Testis (tissue), 2 donors: ENCODE measurements at regions not wholly inside any gene's neighbourhood (a gene's known extent, or its start where the extent isn't known, plus 50 kb on each side); places are given as distances from the start of the nearest gene placed in this dataset.

Experiments
- DNase-seq: peaks from one replicate; pipeline ENCODE4 v3.0.0-alpha.2; 2019
- H3K27ac ChIP-seq, 2 donors: fragments of 200-600 bp; sonication (generic); one replicate each; pipeline ENCODE4 v1.5.1; 2019
- H3K27me3 ChIP-seq: fragments of 200-600 bp; sonication (generic); one replicate; pipeline ENCODE4 v1.5.1; 2019
- H3K36me3 ChIP-seq: fragments of 200-600 bp; sonication (generic); one replicate; pipeline ENCODE4 v1.5.1; 2017; ENCODE audit warnings: low read depth; ENCODE audit errors: missing control alignments
- H3K4me1 ChIP-seq: fragments of 200-600 bp; sonication (generic); one replicate; pipeline ENCODE4 v1.5.1; 2019
- H3K4me3 ChIP-seq, 2 donors: fragments of 200-600 bp; sonication (generic); one replicate each; pipeline ENCODE4 v1.5.1; 2017 to 2019
- H3K9me3 ChIP-seq: fragments of 200-600 bp; sonication (generic); one replicate; pipeline ENCODE4 v1.5.1; 2017
- CTCF ChIP-seq, 3 experiments: fragments of 450-650 bp in 2 of 3; fragments of 200-600 bp in 1 of 3; sonication (generic) in 1 of 3; IDR thresholded peaks; one replicate each; pipeline ENCODE4 v1.5.1; 2016 to 2019; ENCODE audit warnings: antibody characterized with exemption in 3 of 3, mild to moderate bottlenecking in 2 of 3, moderate library complexity in 1 of 3
- POLR2A ChIP-seq: fragments of 450-650 bp; IDR thresholded peaks from one replicate; pipeline ENCODE4 v1.6.1; 2017; ENCODE audit warnings: antibody characterized with exemption, mild to moderate bottlenecking, moderate library complexity
- WGBS, 2 donors: methylation state at CpG; one replicate each; pipeline ENCODE4 v1.1.5; 2018; 5-methylcytosine and 5-hydroxymethylcytosine counted together
- intact Hi-C: fragments of 100-400 bp; cut with DNase I; formaldehyde crosslinking; loops from one replicate; pipeline ENCODE4 v1.15.1; 2023; ENCODE audit warnings: low total_unique reads

GRCh38 chr9:99300103-99300439 lies 78.0 kb downstream of the SEC61B start:
- H3K27ac ChIP-seq, result no peak overlapping the region
- H3K9me3 ChIP-seq, result no peaks in the 10 kb centered on the region
- H3K4me3 ChIP-seq, result no peak overlapping the region
- intact Hi-C loops, result no loop called here
- no peaks in the 10 kb centered on the region for H3K4me1 ChIP-seq
- no peak for DNase-seq
- TF ChIP-seq CTCF (IDR thresholded peaks at IDR 0.05) (no peak), POLR2A (no peak)
- no peaks in the 10 kb centered on the region for H3K27me3 ChIP-seq
- 0% methylated on average over 1 of the region's 1 CpG for WGBS, 2 donors
- H3K36me3 ChIP-seq, result no peaks in the 10 kb centered on the region

- Histone ChIP-seq H3K4me3 (no peak overlapping the region), H3K27ac (no peak overlapping the region), H3K4me1 (no peaks in the 10 kb centered on the region), H3K27me3 (no peaks in the 10 kb centered on the region), H3K9me3 (no peaks in the 10 kb centered on the region), H3K36me3 (no peaks in the 10 kb centered on the region)
- TF ChIP-seq CTCF (IDR thresholded peaks at IDR 0.05), result no peak
- TF ChIP-seq POLR2A, result no peak
- intact Hi-C loops, result no loop called here
- WGBS, 2 donors, result 90 to 92% methylated on average over 3 of the region's 3 CpGs
- DNase-seq, result no peak
Measured at GRCh38 chr9:99300603-99301002, 78.5 kb downstream of the SEC61B start.

- Histone ChIP-seq H3K4me1 (no peaks in the 10 kb centered on the region), H3K36me3 (no peaks in the 10 kb centered on the region), H3K27me3 (no peaks in the 10 kb centered on the region), H3K9me3 (no peaks in the 10 kb centered on the region), H3K4me3 (no peak overlapping the region), H3K27ac (no peak overlapping the region)
- intact Hi-C loops, result no loop called here
- TF ChIP-seq CTCF (IDR thresholded peaks at IDR 0.05) (no peak), POLR2A (no peak)
- 66 to 78% methylated on average over 6 of the region's 6 CpGs for WGBS, 2 donors
- DNase-seq, result no peak
Measured at GRCh38 chr9:99303177-99303576, 81.1 kb downstream of the SEC61B start.

- no peak overlapping the region for H3K4me3 ChIP-seq
- H3K27ac ChIP-seq, result no peak overlapping the region
- no peaks in the 10 kb centered on the region for H3K27me3 ChIP-seq
- intact Hi-C loops, result no loop called here
- no peaks in the 10 kb centered on the region for H3K36me3 ChIP-seq
- TF ChIP-seq CTCF (IDR thresholded peaks at IDR 0.05), result no peak
- TF ChIP-seq POLR2A, result no peak
- H3K9me3 ChIP-seq, result no peaks in the 10 kb centered on the region
- WGBS, 2 donors, result 90 to 98% methylated on average over 6 to 8 of the region's 8 CpGs
- H3K4me1 ChIP-seq, result no peaks in the 10 kb centered on the region
- no peak for DNase-seq
Measured at GRCh38 chr9:99305124-99305523, 83.0 kb downstream of the SEC61B start.

GRCh38 chr9:99305820-99306811 lies 84.0 kb downstream of the SEC61B start:
- no peak for DNase-seq
- Histone ChIP-seq H3K4me1 (no peaks in the 10 kb centered on the region), H3K36me3 (no peaks in the 10 kb centered on the region), H3K27me3 (no peaks in the 10 kb centered on the region), H3K9me3 (no peaks in the 10 kb centered on the region), H3K27ac (no peak overlapping the region), H3K4me3 (no peak overlapping the region)
- intact Hi-C loops, result no loop called here
- TF ChIP-seq POLR2A (no peak), CTCF (IDR thresholded peaks at IDR 0.05) (no peak)
- WGBS, 2 donors, result 51 to 67% methylated on average over 30 to 41 of the region's 41 CpGs
